ENCODE measurements at regions not wholly inside any gene's neighbourhood (a gene's known extent, or its start where the extent isn't known, plus 50 kb on each side); places are given as distances from the start of the nearest gene placed in this dataset.

GRCh38 chr18:28805491-28805890, 628.6 kb upstream of the CDH2 start:
- TF ChIP-seq CTCF (IDR thresholded peaks at IDR 0.05) (no peak), CEBPB (IDR thresholded peaks at IDR 0.05) (no peak), PBX3 (IDR thresholded peaks at IDR 0.05) (no peak), JUNB (IDR thresholded peaks at IDR 0.05) (no peak), KDM1A (IDR thresholded peaks at IDR 0.05; ENCODE audit: low read depth) (no peak), EP300 (IDR thresholded peaks at IDR 0.05) (no peak), SMC3 (IDR thresholded peaks at IDR 0.05) (no peak), EHMT2 (IDR thresholded peaks at IDR 0.05; ENCODE audit: low read depth) (no peak), MAX (IDR thresholded peaks at IDR 0.05) (no peak), BHLHE40 (IDR thresholded peaks at IDR 0.05; ENCODE audit: low read depth, low read length) (no peak), CHD2 (IDR thresholded peaks at IDR 0.05; ENCODE audit: low read length, partially characterized antibody) (no peak)
